NB4 (cell line): ENCODE measurements at regions not wholly inside any gene's neighbourhood (a gene's known extent, or its start where the extent isn't known, plus 50 kb on each side); places are given as distances from the start of the nearest gene placed in this dataset.

Source experiments
- POLR2A ChIP-seq: IDR thresholded peaks from 2 replicates; pipeline ENCODE4 v1.6.1; 2011; ENCODE audit warnings: mild to moderate bottlenecking; ENCODE audit not compliant: insufficient read length; ENCODE audit errors: extremely low read depth
- TF ChIP-seq, protein P1 (sequence below): IDR thresholded peaks from one replicate; pipeline ENCODE4 v1.5.1; 2012; ENCODE audit warnings: low read depth, low read length
- TF ChIP-seq, protein P2 (sequence below): IDR thresholded peaks from 2 replicates; pipeline ENCODE4 v1.6.1; 2011; ENCODE audit warnings: low read depth, low read length

DNA sequence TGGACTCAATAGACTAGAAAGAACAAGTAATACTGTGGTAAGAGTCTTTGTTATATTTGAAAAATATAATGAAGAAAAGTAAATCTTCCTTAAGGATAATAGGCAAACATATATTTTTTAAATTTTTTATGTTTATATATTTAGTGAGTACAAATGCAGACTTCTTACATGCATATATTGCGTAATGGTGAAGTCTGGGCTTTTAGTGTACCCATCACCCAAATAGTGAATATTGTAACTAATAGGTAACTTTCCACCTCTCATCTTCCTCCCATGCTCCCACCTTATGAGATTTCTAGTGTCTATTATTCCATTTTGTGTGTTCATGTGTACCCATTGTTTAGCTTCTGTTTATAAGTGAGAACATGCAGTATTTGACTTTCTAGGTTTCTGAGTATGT is 711.2 kb upstream of the NDST4 start:
- TF ChIP-seq, protein P1, sequence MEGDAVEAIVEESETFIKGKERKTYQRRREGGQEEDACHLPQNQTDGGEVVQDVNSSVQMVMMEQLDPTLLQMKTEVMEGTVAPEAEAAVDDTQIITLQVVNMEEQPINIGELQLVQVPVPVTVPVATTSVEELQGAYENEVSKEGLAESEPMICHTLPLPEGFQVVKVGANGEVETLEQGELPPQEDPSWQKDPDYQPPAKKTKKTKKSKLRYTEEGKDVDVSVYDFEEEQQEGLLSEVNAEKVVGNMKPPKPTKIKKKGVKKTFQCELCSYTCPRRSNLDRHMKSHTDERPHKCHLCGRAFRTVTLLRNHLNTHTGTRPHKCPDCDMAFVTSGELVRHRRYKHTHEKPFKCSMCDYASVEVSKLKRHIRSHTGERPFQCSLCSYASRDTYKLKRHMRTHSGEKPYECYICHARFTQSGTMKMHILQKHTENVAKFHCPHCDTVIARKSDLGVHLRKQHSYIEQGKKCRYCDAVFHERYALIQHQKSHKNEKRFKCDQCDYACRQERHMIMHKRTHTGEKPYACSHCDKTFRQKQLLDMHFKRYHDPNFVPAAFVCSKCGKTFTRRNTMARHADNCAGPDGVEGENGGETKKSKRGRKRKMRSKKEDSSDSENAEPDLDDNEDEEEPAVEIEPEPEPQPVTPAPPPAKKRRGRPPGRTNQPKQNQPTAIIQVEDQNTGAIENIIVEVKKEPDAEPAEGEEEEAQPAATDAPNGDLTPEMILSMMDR, result no peak
- no peak for TF ChIP-seq POLR2A
- TF ChIP-seq, protein P2, sequence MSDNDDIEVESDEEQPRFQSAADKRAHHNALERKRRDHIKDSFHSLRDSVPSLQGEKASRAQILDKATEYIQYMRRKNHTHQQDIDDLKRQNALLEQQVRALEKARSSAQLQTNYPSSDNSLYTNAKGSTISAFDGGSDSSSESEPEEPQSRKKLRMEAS, result no peak
